NCI-H524 (cell line): ENCODE measurements at regions not wholly inside any gene's neighbourhood (a gene's known extent, or its start where the extent isn't known, plus 50 kb on each side); places are given as distances from the start of the nearest gene placed in this dataset.
"Not testable (repeated sequence)": the region's sequence is repeated elsewhere in the genome, so short reads cannot be mapped to it uniquely, and the experiment has no call there.

ENCODE experiments used
- DNase-seq, 2 experiments: peaks; one replicate each; lab custom pipeline; 2025; lab: John Stamatoyannopoulos, UW

- no peak for DNase-seq
Observed at GRCh38 chr11:96447208-96448110, 57.6 kb downstream of the JRKL start.

GRCh38 chr11:96448225-96448624 lies 58.4 kb downstream of the JRKL start:
- DNase-seq: no peak

DNA sequence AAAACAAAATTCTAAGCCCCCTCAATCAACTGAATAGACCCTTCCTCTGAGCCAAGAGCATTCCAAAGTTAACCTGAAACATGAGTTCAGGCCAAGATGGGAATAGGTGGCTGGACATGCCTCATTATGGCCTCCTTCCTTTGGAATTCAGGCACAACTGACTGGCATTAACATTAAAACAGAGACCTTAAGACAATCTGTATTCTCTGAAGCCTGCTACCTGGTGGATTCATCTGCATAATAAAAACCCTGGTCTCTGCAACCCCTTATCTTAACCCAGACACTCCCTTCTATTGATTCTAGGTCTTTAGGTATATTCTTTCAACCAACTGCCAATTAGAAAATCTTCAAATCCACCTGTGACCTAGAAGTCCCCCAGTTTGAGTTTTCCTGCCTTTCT lies 66.3 kb downstream of the JRKL start:
- no peak for DNase-seq

DNA sequence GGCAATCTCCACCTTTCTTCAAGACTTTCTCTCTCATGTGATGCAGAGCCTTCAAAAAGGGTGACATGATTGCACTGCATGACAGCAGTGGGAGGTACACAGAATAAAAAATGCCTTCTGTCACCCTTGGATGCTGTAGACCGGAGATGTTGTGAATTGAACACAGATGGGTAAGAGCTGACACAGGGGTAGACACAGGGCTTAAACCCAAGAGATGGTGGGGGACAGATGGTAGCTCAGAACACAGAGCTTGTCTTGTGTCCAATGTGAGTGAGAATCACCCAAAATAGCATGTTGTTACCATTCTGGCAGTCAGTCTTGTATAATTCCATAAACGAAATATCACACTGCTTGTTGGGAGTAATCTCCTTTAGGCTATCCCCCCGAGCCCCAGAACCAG lies 69.9 kb downstream of the JRKL start:
- peak in 1 of 2 experiments; percentile 28 for DNase-seq

DNA sequence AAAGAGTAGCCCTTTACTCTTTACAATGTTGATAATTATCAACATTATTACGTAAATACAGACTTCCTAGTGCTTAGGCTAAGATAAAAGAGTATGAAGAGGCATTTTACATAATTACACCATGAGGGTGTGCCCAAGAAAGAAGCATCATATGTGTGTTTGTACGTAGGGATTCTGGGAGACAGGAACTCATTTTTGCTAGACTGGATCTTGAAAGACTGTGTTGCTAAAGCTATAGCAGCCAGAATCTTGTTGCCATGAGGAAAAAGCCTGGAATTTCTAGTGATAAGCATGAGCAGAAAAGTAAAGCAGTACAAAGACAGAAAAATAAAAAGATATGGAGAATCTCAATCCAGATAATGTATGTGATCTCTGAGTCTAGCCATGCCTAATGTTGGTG lies 72.1 kb downstream of the JRKL start:
- DNase-seq: no peak

GRCh38 chr11:96464700-96465307 lies 75.0 kb downstream of the JRKL start:
- DNase-seq: peak; percentile 67 to 85

GRCh38 chr11:96465512-96465911 lies 75.7 kb downstream of the JRKL start:
- peak in 1 of 2 experiments; percentile 23 for DNase-seq

GRCh38 chr11:96466607-96467006 lies 76.8 kb downstream of the JRKL start:
- DNase-seq: no peak

- no peak for DNase-seq
Observed at GRCh38 chr11:96469776-96470175, 80.0 kb downstream of the JRKL start.

DNA sequence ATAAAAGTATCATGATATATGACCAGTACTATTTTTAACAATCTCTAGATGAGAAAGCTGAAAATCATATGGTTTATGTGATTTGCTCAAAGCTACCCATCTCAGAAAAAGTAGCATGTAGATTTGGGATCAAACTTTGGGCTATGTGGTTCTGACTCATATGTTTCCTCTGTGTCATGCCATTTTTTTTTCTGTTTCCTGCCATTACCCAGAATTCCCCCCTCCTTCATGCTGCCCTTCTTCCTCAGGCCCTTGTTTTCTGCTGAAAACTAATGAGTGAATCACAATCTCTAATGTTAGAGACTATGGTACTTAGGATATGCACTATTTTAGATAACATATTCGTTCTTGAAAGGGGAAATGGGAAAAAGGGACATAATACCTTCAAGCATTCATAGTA lies 80.7 kb downstream of the JRKL start:
- DNase-seq: no peak

GRCh38 chr11:96472085-96472484 lies 82.3 kb downstream of the JRKL start:
- no peak for DNase-seq

GRCh38 chr11:96474263-96474662 lies 84.5 kb downstream of the JRKL start:
- DNase-seq: no peak

- no peak for DNase-seq
Observed at GRCh38 chr11:96481204-96481603, 91.4 kb downstream of the JRKL start.

DNA sequence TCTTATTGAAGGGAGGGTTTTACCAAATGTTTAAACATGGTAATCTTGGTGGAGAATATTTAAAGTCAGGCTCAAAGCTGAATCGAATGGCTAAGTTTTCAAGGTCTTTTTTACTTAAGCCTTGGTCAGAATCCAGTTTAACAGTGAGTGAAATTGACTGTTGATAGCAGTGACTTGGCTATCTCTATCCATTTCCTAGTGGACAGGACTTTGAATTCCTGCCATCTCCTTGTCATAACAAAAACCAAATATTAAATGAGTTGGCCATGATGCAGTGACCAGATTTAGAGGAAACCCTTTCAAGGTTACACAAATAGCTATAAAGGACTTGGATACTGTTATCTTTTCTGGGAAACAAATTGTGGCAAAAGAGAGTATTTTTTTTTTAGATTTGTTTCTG lies 92.0 kb downstream of the JRKL start:
- no peak for DNase-seq

GRCh38 chr11:96482193-96482592 lies 92.4 kb downstream of the JRKL start:
- no peak for DNase-seq

- no peak for DNase-seq
Observed at GRCh38 chr11:96483374-96483955, 93.7 kb downstream of the JRKL start.

DNA sequence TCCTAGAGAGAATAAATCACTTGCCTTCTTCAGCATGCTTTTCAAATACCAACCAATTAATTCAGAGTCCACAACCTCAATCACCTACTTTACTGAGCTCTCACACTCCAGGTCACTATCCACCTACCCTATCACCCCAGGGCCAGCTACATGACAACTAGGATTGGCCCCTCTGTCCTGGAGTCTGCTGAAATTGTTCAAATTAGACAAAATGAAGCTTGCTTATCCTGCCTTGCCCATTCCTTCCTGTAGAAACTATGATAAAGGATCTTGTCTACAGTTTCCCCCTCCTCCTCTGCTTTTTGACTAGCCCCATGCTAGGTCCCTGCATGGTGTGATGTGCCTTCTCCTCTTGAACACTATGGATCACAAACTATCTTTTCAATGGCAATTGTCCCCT lies 94.5 kb downstream of the JRKL start:
- no peak for DNase-seq

GRCh38 chr11:96486890-96487611 lies 97.2 kb downstream of the JRKL start:
- DNase-seq: no peak

DNA sequence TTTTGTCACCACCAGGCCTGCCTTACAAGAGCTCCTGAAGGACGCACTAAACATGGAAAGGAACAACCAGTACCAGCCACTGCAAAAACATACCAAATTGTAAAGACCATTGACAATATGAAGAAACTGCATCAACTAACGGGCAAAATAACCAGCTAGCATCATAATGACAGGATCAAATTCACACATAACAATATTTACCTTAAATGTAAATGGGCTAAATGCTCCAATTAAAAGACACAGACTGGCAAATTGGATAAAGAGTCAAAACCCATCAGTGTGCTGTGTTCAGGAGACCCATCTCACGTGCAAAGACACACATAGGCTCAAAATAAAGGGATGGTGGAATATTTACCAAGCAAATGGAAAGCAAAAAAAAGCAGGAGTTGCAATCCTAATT lies 99.1 kb downstream of the JRKL start:
- DNase-seq: not testable (repeated sequence)

- no peak for DNase-seq
Observed at GRCh38 chr11:96500440-96500839, 110.6 kb downstream of the JRKL start.

DNA sequence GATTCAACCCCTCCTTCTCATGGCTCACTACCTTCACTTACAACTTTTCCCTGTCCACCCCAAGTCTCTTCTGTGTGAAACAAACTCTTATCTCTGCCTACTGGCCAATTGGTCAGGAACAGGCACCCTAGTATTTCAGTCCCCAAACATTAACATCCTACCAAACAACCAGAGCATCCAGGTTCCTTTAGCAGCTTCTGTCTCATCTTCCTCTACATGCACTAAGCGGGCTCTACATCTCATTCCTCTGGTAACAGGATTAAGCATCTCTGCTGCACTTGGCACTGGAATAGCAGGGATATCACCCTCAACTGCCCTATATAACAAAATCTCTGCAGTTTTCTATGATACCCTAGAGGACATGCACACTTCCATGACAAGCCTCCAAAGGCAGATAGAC lies 116.2 kb downstream of the JRKL start:
- no peak for DNase-seq

DNA sequence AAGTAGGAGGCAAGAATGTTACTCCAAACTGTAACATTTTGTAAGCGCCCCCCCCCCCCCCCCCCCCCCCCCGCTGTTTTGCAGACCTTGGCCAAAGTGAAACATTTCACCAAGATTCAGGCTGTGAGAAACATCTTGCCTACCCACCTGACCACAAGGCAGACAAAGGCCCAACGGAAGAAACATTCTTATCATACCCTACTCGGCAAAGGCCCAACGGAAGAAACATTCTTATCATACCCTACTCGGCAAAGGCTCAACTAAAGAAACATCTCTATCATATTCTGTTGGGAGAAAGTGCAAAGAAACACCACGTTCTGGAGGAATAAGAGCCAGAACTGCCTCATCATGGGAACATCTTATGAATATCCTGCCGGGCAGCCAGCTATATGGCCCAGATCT lies 117.1 kb downstream of the JRKL start:
- DNase-seq: no peak

- DNase-seq: no peak
Observed at GRCh38 chr11:96508861-96509260, 119.0 kb downstream of the JRKL start.
